PFSK-1 (cell line): ENCODE measurements at regions not wholly inside any gene's neighbourhood (a gene's known extent, or its start where the extent isn't known, plus 50 kb on each side); places are given as distances from the start of the nearest gene placed in this dataset.

Experiments
- POLR2AphosphoS5 ChIP-seq: IDR thresholded peaks from 2 replicates; pipeline ENCODE4 v1.6.1; 2012; ENCODE audit warnings: low read depth, mild to moderate bottlenecking, control low read depth, low read length, moderate library complexity
- SIN3A ChIP-seq: IDR thresholded peaks from 2 replicates; pipeline ENCODE4 v1.6.1; 2012; ENCODE audit warnings: mild to moderate bottlenecking, low read length, moderate library complexity, borderline replicate concordance; ENCODE audit not compliant: insufficient read depth

DNA sequence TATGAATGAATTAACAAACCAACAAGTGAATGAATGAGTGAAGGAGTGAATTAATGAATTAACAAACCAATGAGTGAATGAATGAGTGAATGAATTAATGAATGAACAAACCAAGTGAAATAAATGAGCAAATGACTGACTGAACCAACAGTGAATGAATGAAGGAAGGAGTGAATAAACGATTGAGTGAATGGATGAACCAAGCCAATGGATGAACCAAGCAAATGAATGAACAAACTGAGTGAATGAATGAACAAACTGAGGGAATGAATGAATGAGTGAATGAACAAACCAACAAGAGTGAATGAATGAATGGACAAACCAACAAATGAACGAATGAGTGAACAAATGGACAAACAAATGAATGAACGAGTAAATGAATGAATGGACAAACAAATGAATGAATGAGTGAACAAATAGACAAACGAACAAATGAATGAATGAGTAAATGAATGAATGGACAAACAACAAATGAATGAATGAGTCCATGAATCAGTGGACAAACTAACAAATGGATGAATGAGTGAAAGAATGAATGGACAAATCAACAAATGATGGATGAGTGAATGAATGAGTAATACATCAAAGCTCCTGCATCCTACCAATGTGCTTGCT is 69.5 kb downstream of the NPTX2 start:
- no peak for TF ChIP-seq POLR2AphosphoS5
- no peak for TF ChIP-seq SIN3A
